ENCODE measurements at regions not wholly inside any gene's neighbourhood (a gene's known extent, or its start where the extent isn't known, plus 50 kb on each side); places are given as distances from the start of the nearest gene placed in this dataset.

- DNase-seq (ENCODE audit: low read depth): no peak
- TF ChIP-seq, protein P1, sequence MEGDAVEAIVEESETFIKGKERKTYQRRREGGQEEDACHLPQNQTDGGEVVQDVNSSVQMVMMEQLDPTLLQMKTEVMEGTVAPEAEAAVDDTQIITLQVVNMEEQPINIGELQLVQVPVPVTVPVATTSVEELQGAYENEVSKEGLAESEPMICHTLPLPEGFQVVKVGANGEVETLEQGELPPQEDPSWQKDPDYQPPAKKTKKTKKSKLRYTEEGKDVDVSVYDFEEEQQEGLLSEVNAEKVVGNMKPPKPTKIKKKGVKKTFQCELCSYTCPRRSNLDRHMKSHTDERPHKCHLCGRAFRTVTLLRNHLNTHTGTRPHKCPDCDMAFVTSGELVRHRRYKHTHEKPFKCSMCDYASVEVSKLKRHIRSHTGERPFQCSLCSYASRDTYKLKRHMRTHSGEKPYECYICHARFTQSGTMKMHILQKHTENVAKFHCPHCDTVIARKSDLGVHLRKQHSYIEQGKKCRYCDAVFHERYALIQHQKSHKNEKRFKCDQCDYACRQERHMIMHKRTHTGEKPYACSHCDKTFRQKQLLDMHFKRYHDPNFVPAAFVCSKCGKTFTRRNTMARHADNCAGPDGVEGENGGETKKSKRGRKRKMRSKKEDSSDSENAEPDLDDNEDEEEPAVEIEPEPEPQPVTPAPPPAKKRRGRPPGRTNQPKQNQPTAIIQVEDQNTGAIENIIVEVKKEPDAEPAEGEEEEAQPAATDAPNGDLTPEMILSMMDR (IDR thresholded peaks at IDR 0.05; ENCODE audit: insufficient read depth, low read depth, low read length, missing control alignments): no peak
- H3K4me3 ChIP-seq (ENCODE audit: low read length): no peak overlapping the region
Measured at GRCh38 chr6:168890306-168890980, 363.2 kb downstream of the THBS2 start.

DNA sequence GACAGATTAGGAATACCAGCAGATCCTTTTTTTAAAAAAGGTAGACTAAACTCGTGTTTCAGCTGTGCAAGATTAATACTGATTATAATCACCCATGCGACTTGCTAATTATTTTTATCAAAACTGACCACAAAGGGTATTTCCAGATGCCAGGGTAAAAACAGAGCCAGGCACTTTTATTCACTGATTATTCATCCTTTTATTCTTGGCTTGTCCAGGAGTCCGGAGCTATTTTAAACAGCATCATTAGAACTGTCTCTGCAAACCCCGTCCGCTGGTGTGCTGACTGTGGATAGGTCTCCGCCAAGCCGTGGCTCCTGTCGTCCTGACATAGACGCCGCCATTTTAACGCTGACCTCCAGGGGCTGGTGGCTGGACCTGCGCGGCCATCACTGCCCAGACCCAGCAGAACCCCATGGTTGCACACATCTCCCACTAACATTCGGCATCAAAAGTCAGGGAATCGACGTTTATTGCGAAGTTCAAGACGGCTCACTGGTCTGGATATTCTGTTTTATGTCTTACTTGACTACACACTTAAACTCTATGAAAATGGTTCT, 364.8 kb downstream of the THBS2 start:
- TF ChIP-seq, protein P1 (IDR thresholded peaks at IDR 0.05; ENCODE audit: insufficient read depth, low read depth, low read length, missing control alignments): no peak
- no peak for DNase-seq (ENCODE audit: low read depth)
- H3K4me3 ChIP-seq (ENCODE audit: low read length): no peak overlapping the region

- DNase-seq (ENCODE audit: low read depth): no peak
- no peak overlapping the region for H3K4me3 ChIP-seq (ENCODE audit: low read length)
- TF ChIP-seq, protein P1 (IDR thresholded peaks at IDR 0.05; ENCODE audit: insufficient read depth, low read depth, low read length, missing control alignments): no peak
Measured at GRCh38 chr6:168888102-168888501, 365.5 kb downstream of the THBS2 start.

GRCh38 chr6:168887621-168888020, 366.0 kb downstream of the THBS2 start:
- TF ChIP-seq, protein P1 (IDR thresholded peaks at IDR 0.05; ENCODE audit: insufficient read depth, low read depth, low read length, missing control alignments): no peak
- H3K4me3 ChIP-seq (ENCODE audit: low read length): no peak overlapping the region
- no peak for DNase-seq (ENCODE audit: low read depth)

DNA sequence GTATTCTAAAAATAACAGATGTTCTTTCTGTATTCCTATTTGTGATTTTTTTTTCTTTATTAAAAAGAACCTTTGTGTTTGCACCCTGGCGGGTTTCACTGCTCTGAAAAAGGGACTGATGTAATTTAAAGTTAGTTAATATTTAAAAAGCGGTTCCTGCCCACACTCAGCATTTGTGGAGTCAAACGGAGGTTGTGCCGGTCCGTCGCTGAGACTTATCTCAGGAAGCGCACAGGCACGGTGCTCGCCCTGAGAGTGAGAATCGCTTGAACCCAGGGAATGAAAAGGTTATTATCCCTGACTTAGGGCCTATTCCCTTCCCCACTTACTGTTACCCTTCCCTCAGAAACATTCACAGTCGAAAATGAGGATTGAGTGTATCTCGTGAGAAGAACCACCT, 366.7 kb downstream of the THBS2 start:
- no peak for DNase-seq (ENCODE audit: low read depth)
- H3K4me3 ChIP-seq (ENCODE audit: low read length): no peak overlapping the region
- TF ChIP-seq, protein P1 (IDR thresholded peaks at IDR 0.05; ENCODE audit: insufficient read depth, low read depth, low read length, missing control alignments): no peak

DNA sequence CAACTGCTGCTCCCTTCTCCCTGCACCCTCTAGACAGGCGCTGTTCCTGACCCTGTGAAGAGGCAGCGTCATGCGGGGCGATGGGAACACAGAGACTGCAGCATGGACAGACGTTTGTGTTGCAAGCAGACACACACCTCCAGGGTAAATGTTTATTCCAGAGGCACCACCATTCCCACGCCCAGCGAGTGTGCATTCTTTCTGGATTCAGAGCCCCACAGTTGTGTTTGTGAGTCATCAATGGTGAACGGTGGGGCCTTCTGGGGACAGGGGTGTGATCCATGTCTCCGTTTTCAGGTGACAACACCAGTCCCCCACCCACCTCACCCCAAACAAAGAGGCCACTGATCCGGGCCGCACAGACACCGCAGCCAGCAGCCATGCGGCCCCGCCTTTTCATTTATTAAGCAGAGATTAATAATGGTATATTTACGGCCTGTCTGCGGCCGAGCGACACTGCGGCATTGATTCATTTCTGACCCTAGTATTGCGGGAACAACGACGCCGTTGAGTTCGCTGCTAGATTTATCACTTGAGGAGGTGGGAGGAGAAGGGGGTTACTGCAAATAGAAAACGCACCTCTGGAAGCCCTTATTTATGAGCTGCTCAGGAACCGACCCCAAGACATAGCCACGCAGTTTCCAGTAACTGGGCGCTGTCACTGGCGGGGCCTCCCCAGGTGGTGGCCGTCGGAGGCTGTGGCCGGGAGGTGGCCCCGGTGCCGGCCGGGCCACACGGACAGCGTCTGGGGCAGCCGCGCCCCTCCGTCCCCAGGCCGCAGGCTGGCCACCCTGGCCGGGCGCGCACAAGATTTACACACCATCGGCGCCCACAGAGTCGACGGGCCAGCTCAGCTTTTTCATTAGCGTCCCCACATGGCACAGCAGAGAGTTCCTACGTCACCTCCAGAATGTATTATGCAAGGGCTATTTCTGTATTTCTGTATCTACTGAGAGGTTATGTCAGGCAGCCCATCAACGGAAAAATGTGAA, 367.6 kb downstream of the THBS2 start:
- TF ChIP-seq, protein P1 (IDR thresholded peaks at IDR 0.05; ENCODE audit: insufficient read depth, low read depth, low read length, missing control alignments): no peak
- DNase-seq (ENCODE audit: low read depth): no peak
- H3K4me3 ChIP-seq (ENCODE audit: low read length): no peak overlapping the region

Measured in epithelial cell of esophagus (primary cell).